ENCODE measurements at regions not wholly inside any gene's neighbourhood (a gene's known extent, or its start where the extent isn't known, plus 50 kb on each side); places are given as distances from the start of the nearest gene placed in this dataset.

DNA sequence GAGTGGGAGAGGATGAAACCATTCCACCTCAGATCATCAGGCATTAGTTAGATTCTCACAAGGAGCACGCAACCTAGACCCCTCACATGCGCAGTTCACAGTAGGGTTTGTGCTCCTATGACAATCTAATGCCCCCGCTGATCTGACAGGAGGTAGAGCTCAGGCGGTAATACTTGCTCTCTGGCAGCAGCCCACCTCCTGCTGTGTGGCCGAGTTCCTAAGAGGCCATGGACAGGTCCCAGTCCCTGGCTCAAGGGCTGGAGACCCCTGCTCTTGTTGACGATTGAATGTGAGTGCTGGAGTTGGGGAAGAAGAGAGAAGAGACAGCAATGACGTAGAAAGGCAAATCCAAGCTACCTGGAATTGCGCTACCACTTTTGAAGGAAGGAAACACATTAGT is 267.2 kb downstream of the TFEC start:
- CTCF ChIA-PET = no interaction called here
- no peak overlapping the region for H3K27ac ChIP-seq (ENCODE audit: control insufficient read depth, insufficient read depth)
- no peak overlapping the region for H3K4me3 ChIP-seq
- no TSS peak for BruUV-seq (replicated peaks)
- H3K9ac ChIP-seq (ENCODE audit: control insufficient read depth, insufficient read depth, low read length) = no peak overlapping the region
- H3K79me2 ChIP-seq (ENCODE audit: control insufficient read depth, insufficient read depth, low read length) = no peaks in the 10 kb centered on the region
- no peak for ATAC-seq
- H3K4me2 ChIP-seq (ENCODE audit: control insufficient read depth, insufficient read depth) = no peak overlapping the region
- H3K36me3 ChIP-seq (ENCODE audit: control insufficient read depth in 2 of 2, insufficient read depth in 2 of 2, low read length in 1 of 2) = no peaks in the 10 kb centered on the region
- no peak for DNase-seq (ENCODE audit: low read depth, low spot score)
- RAD21 ChIA-PET (ENCODE audit: unreplicated experiment) = no interaction called here
- 40% methylated on average over 8 of the region's 8 CpGs for WGBS (ENCODE audit: insufficient coverage, insufficient replicate concordance, low lambda C conversion rate, missing lambda C conversion rate)
- POLR2A ChIA-PET = no interaction called here
- no peaks in the 10 kb centered on the region for H3K4me1 ChIP-seq (ENCODE audit: control insufficient read depth, insufficient read depth, low read length)
- no peaks in the 10 kb centered on the region for H3K27me3 ChIP-seq (replicated peaks in 1 of 2; ENCODE audit: control insufficient read depth in 2 of 2, insufficient read depth in 2 of 2, low read length in 1 of 2)
- FAIRE-seq = no peak
- SMC1A ChIA-PET (ENCODE audit: uncharacterized antibody, unreplicated experiment) = interaction anchor here (1.1 kb wide), 1 partner anchor 12 kb away, joined by 3 read pairs; no protein-coding TSS in a partner anchor
- TF ChIP-seq MTA3 (IDR thresholded peaks at IDR 0.05; ENCODE audit: borderline replicate concordance, low read length) = no peak
- no peak for TF ChIP-seq PAX5 (IDR thresholded peaks at IDR 0.05; ENCODE audit: borderline replicate concordance, low read depth, low read length)
- H4K20me1 ChIP-seq (ENCODE audit: control insufficient read depth, insufficient read depth) = no peaks in the 10 kb centered on the region
- intact Hi-C loops (cut with micrococcal nuclease; ENCODE audit: unreplicated experiment) (no loop called here), in situ Hi-C loops (cut with MboI) (no loop called here)
- no peaks in the 10 kb centered on the region for H3K9me3 ChIP-seq (replicated peaks; ENCODE audit: control insufficient read depth, insufficient read depth, low read length)
- H2AFZ ChIP-seq (ENCODE audit: control insufficient read depth, low read depth, low read length) = no peak overlapping the region

DNA sequence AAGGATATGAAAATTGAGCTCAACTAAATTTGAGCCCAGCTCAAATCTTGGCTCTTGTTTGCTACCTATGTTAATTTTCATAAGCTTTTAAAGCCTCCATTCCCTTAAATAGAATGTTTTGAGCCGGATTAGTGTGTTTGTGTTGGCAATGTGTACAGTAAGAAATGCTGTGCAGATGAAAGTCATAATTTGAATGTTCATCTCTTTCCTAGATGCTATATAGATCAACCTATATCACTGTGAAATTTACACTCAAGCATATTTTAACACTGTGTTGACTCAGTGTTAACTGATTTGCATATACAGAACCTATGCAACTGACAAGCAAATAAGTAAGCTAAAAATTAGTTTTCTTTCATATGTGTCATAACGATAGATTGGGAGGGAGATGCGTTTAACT is 272.5 kb downstream of the TFEC start:
- 39% methylated on average over 3 of the region's 3 CpGs for WGBS (ENCODE audit: insufficient coverage, insufficient replicate concordance, low lambda C conversion rate, missing lambda C conversion rate)
- ChIA-PET POLR2A (no interaction called here), RAD21 (ENCODE audit: unreplicated experiment) (interaction anchor here (0.7 kb wide), 1 partner anchor 90 kb away, joined by 3 read pairs; no protein-coding TSS in a partner anchor), SMC1A (ENCODE audit: uncharacterized antibody, unreplicated experiment) (interaction anchor here (0.6 kb wide), 1 partner anchor 517 kb away, joined by 3 read pairs; no protein-coding TSS in a partner anchor), CTCF (interaction anchor here (1.1 kb wide), 1 partner anchor 9 kb away, joined by 3 read pairs; no protein-coding TSS in a partner anchor)
- Histone ChIP-seq H3K4me3 (no peak overlapping the region), H3K9me3 (replicated peaks; ENCODE audit: control insufficient read depth, insufficient read depth, low read length) (no peaks in the 10 kb centered on the region), H3K36me3 (ENCODE audit: control insufficient read depth in 2 of 2, insufficient read depth in 2 of 2, low read length in 1 of 2) (no peaks in the 10 kb centered on the region), H3K79me2 (ENCODE audit: control insufficient read depth, insufficient read depth, low read length) (no peaks in the 10 kb centered on the region), H4K20me1 (ENCODE audit: control insufficient read depth, insufficient read depth) (no peaks in the 10 kb centered on the region), H3K27me3 (replicated peaks in 1 of 2; ENCODE audit: control insufficient read depth in 2 of 2, insufficient read depth in 2 of 2, low read length in 1 of 2) (no peaks in the 10 kb centered on the region), H3K4me1 (ENCODE audit: control insufficient read depth, insufficient read depth, low read length) (no peaks in the 10 kb centered on the region), H3K4me2 (ENCODE audit: control insufficient read depth, insufficient read depth) (no peak overlapping the region), H3K27ac (ENCODE audit: control insufficient read depth, insufficient read depth) (no peak overlapping the region), H3K9ac (ENCODE audit: control insufficient read depth, insufficient read depth, low read length) (no peak overlapping the region), H2AFZ (ENCODE audit: control insufficient read depth, low read depth, low read length) (no peak overlapping the region)
- FAIRE-seq (no peak), DNase-seq (ENCODE audit: low read depth, low spot score) (no peak), ATAC-seq (no peak)
- intact Hi-C loops (cut with micrococcal nuclease; ENCODE audit: unreplicated experiment) = no loop called here
- BruUV-seq (replicated peaks) = no TSS peak
- in situ Hi-C loops (cut with MboI) = no loop called here
- TF ChIP-seq, protein P1, sequence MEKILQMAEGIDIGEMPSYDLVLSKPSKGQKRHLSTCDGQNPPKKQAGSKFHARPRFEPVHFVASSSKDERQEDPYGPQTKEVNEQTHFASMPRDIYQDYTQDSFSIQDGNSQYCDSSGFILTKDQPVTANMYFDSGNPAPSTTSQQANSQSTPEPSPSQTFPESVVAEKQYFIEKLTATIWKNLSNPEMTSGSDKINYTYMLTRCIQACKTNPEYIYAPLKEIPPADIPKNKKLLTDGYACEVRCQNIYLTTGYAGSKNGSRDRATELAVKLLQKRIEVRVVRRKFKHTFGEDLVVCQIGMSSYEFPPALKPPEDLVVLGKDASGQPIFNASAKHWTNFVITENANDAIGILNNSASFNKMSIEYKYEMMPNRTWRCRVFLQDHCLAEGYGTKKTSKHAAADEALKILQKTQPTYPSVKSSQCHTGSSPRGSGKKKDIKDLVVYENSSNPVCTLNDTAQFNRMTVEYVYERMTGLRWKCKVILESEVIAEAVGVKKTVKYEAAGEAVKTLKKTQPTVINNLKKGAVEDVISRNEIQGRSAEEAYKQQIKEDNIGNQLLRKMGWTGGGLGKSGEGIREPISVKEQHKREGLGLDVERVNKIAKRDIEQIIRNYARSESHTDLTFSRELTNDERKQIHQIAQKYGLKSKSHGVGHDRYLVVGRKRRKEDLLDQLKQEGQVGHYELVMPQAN (conservative IDR thresholded peaks at IDR 0.05) = no peak
- TF ChIP-seq, protein P2, sequence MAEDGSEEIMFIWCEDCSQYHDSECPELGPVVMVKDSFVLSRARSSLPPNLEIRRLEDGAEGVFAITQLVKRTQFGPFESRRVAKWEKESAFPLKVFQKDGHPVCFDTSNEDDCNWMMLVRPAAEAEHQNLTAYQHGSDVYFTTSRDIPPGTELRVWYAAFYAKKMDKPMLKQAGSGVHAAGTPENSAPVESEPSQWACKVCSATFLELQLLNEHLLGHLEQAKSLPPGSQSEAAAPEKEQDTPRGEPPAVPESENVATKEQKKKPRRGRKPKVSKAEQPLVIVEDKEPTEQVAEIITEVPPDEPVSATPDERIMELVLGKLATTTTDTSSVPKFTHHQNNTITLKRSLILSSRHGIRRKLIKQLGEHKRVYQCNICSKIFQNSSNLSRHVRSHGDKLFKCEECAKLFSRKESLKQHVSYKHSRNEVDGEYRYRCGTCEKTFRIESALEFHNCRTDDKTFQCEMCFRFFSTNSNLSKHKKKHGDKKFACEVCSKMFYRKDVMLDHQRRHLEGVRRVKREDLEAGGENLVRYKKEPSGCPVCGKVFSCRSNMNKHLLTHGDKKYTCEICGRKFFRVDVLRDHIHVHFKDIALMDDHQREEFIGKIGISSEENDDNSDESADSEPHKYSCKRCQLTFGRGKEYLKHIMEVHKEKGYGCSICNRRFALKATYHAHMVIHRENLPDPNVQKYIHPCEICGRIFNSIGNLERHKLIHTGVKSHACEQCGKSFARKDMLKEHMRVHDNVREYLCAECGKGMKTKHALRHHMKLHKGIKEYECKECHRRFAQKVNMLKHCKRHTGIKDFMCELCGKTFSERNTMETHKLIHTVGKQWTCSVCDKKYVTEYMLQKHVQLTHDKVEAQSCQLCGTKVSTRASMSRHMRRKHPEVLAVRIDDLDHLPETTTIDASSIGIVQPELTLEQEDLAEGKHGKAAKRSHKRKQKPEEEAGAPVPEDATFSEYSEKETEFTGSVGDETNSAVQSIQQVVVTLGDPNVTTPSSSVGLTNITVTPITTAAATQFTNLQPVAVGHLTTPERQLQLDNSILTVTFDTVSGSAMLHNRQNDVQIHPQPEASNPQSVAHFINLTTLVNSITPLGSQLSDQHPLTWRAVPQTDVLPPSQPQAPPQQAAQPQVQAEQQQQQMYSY (CRISPR knock-in tag; IDR thresholded peaks at IDR 0.05) = no peak
- TF ChIP-seq, protein P3, sequence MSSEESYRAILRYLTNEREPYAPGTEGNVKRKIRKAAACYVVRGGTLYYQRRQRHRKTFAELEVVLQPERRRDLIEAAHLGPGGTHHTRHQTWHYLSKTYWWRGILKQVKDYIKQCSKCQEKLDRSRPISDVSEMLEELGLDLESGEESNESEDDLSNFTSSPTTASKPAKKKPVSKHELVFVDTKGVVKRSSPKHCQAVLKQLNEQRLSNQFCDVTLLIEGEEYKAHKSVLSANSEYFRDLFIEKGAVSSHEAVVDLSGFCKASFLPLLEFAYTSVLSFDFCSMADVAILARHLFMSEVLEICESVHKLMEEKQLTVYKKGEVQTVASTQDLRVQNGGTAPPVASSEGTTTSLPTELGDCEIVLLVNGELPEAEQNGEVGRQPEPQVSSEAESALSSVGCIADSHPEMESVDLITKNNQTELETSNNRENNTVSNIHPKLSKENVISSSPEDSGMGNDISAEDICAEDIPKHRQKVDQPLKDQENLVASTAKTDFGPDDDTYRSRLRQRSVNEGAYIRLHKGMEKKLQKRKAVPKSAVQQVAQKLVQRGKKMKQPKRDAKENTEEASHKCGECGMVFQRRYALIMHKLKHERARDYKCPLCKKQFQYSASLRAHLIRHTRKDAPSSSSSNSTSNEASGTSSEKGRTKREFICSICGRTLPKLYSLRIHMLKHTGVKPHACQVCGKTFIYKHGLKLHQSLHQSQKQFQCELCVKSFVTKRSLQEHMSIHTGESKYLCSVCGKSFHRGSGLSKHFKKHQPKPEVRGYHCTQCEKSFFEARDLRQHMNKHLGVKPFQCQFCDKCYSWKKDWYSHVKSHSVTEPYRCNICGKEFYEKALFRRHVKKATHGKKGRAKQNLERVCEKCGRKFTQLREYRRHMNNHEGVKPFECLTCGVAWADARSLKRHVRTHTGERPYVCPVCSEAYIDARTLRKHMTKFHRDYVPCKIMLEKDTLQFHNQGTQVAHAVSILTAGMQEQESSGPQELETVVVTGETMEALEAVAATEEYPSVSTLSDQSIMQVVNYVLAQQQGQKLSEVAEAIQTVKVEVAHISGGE (CRISPR knock-in tag; IDR thresholded peaks at IDR 0.05) = no peak
